SK-MEL-5 (cell line): ENCODE measurements at regions not wholly inside any gene's neighbourhood (a gene's known extent, or its start where the extent isn't known, plus 50 kb on each side); places are given as distances from the start of the nearest gene placed in this dataset.
"Not testable (repeated sequence)": the region's sequence is repeated elsewhere in the genome, so short reads cannot be mapped to it uniquely, and the experiment has no call there.

ENCODE experiments used
- DNase-seq: peaks from one replicate; pipeline ENCODE4 v3.0.0-alpha.2; 2016; ENCODE audit warnings: low read depth, low spot score
- in situ Hi-C: cut with HindIII; loops from 2 replicates; pipeline ENCODE4 v1.10.0; 2016; ENCODE audit warnings: low sequenced_read_pairs, high pct_unique_total_duplicates, low pct_unique_long_range_greater_than_20kb

DNA sequence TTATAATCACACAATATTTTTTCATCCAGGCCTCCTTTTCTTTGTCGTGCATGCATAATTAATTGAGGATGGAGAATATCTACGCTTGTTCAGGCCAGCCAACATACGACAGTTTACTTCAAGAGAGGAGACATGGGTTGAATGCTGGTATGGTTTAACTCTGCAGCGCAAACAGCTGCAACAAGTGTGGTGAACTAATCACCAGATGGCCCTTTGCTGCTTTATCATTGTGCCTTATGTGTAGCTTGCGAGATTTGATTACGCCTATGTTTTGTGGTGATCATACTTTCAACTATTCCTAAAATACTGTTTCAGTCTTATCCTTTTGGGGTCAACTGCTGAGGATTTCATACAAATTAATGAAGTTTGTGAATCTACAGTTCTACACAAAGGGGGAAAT, 105.6 kb downstream of the IGLL1 start:
- in situ Hi-C loops, DNase-seq: not testable (repeated sequence)

DNA sequence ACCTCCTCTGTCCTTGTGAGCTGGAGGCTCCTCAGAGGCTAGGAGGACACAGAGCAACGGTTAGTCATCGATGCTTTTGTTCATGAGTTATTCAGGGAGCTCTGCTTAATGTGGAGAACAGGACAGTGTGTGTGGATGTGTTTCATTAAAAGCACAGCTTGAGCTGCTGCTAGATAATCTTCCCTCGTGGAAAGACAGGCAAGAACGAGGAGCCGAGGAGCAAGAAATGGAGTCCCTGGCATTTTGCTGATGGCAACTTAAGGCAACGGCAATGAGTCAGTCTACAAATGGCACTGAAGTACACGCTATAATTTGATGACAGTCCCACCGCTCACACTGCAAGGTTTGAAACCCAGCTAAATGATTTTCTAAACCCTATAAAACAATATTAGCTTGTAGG, 106.2 kb downstream of the IGLL1 start:
- DNase-seq: no peak
- in situ Hi-C loops: no loop called here

DNA sequence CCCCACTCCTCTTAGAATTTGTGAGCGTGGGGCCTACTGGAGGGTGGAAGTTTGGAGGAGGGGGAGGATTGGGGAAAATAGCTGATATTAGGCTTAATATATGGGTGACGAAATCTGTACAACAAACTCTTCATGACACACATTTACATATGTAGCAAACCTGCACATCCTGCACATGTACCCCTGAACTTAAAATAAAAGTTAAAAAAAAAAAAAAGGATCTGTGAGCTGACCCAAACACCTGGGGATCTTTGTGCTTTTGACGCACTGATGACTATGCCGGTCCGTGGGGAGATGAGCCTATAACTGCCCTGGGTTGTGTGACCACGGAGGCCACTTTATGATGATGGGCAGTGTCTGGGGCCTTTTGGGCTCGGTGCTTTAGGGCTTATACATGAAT, 107.7 kb downstream of the IGLL1 start:
- DNase-seq, in situ Hi-C loops: not testable (repeated sequence)

DNA sequence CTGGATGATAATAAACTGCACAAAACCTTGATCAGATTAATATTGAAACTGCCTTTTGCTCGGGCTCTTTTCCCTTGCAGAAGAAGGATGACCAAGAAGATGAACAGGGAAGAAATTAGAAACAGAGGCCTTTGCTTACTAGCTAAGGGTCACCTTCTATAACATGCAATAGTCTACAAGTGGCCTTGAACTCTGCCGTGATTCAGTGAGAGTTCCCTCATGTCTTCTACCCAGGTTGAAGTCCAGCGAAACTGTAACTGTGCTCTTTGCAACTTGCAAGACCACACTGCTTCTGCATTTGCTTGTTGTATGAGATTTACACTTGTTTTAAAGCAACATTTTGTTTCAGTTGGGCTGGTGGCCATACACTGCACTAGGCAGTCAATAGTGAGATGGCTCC, 108.4 kb downstream of the IGLL1 start:
- DNase-seq: no peak
- in situ Hi-C loops: no loop called here

DNA sequence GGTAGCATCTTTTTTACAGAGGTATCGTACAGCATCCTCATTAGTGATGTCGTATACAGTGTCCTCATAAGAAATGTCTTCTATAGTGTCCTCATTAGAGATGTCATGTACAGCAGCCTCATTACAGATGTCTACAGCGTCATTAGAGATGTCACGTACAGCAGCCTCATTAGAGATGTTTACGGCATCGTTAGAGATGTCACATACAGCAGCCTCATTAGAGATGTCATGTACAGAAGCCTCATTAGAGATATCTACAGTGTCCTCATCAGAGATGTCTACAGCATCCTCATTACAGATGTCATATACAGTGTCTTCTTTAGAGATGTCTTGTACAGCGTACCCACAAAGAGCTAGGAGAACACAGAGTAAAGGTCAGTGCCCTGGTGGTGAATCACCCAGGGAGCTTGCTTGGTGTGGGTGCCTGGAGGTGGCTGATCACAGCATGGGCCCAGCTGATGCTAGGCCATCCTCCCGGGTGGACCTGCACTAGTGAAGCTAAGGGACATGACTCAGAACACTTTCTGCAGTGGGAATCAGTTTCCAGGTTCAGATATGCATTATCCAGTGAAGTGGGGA, 109.2 kb downstream of the IGLL1 start:
- in situ Hi-C loops: no loop called here

DNA sequence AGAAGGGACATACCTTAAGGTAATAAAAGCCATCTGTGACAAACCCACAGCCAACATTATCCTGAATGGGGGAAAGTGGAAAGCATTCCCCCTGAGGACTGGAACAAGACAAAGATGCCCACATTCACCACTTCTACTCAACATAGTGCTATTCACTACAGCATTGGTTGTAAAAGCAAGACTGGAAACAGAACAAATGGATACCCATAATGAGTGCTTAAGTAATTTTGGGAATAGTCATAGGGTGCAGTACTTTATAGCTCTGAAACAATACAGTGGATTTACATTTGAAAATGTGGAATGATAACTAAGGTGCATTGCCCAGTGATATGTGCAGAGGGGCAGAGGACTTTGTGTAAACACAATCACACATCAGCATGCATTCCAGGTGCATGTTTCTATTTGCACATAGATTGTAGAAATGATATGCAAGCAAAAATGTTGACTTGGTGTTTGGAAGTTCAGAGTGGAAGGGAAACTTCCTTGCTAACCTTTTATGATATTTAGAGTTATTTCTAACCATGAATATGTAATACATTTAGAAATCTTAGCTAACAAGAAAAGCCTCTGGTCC, 112.3 kb downstream of the IGLL1 start:
- DNase-seq: no peak
- in situ Hi-C loops: no loop called here

More for the DNA sequence above, 109.2 kb downstream of the IGLL1 start:
- DNase-seq: no peak

DNA sequence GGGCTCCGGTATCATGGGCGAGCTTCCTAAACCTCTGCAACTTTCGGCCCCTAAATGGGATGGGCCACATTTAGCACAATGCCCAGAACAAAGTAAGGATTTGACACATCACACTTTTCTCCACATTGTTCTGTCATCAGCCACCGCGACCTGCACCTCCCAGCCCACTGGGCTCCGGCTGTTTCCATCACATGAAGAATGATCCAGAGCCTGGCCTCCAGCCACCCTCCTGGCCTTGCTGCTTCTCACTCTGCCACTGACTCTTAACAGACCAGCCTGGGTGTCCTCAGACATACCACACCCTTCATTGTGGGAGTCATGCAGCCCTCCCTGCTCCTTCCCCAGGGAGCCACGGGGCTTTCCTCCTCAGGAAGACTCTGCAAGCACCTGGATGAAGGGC, 113.7 kb downstream of the IGLL1 start:
- DNase-seq: no peak
- in situ Hi-C loops: no loop called here

DNA sequence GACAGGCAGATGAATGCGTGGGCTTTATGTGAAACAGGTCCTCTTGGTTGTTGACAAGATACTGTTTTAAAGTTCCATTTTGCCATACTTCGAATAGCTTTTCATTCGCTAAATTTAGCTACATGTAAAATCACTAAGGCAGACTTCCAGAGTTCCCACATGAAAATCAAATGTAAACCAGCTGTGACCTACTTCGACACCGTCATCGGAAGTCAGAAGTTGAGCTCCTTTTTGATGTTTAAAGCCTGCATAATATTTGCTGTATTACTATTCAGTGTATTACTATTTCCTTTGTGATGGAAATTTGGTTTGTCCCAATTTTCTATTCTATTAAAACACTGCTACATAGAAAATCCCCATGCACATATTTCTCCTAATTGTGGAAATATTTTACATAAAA, 115.3 kb downstream of the IGLL1 start:
- in situ Hi-C loops, DNase-seq: not testable (repeated sequence)

DNA sequence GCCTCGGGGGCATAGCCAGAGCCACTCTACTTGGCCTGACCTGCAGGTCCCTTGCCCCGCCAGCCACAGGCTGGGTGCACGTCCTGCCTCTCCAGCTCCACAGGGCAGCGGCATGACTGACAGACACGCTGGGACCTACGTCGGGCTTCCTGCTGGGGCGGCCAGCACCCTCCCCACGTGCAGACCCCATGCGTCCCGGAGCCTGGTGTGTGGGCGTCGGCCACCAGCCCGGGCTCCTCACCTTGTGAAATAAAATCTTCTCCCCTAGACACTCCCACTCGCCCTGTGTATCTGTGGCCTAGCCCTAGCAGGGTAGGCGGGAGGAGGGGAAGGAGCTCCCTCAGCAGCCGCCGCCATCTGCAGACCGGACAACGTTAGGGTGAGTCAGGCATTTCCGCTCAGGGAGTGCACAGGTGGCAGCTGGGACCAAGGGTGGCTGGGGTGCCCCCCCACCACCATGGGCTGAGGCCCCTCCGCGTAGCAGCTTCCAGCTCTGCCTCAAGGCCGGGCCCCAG, 119.5 kb downstream of the IGLL1 start:
- in situ Hi-C loops, DNase-seq: not testable (repeated sequence)

DNA sequence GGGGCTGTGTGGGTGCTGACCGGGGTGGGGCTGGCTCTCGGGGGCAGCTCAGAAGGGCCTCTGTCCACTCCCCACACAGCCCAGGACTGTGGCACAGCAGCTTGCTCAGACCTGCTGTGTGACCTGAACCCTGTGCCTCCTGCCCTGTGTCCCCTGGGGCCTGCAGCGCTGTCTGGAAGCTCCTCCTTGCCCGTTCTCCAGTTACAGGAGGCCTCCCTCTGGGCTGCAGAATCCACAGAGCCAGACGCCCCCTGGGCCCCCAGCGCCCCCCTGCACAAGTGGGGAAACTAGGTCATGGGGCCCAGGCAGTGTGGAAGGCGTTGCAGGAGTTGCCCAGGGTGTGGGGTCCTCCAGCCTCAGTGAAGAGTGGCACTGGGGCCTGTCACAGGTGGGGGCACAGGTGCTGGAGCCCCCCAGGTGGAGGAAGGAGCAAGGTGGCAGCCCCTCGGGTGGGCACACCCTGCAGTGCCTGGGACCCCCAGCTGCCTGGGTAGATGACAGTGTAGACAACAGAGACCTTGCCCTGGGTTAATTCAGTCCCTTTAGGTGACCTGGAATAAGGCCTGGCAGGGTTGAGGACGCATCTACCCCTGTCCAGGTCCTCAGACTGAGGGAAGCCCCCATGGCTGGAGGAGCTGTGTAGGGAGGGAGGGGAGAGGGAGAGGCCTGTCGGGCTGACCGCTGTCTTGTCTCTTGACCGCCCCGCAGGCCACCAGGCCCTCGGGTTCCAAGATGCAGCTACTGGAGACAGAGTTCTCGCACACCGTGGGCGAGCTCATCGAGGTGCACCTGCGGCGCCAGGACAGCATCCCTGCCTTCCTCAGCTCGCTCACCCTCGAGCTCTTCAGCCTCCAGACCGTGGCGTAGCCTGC, 120.2 kb downstream of the IGLL1 start:
- DNase-seq, in situ Hi-C loops: not testable (repeated sequence)

DNA sequence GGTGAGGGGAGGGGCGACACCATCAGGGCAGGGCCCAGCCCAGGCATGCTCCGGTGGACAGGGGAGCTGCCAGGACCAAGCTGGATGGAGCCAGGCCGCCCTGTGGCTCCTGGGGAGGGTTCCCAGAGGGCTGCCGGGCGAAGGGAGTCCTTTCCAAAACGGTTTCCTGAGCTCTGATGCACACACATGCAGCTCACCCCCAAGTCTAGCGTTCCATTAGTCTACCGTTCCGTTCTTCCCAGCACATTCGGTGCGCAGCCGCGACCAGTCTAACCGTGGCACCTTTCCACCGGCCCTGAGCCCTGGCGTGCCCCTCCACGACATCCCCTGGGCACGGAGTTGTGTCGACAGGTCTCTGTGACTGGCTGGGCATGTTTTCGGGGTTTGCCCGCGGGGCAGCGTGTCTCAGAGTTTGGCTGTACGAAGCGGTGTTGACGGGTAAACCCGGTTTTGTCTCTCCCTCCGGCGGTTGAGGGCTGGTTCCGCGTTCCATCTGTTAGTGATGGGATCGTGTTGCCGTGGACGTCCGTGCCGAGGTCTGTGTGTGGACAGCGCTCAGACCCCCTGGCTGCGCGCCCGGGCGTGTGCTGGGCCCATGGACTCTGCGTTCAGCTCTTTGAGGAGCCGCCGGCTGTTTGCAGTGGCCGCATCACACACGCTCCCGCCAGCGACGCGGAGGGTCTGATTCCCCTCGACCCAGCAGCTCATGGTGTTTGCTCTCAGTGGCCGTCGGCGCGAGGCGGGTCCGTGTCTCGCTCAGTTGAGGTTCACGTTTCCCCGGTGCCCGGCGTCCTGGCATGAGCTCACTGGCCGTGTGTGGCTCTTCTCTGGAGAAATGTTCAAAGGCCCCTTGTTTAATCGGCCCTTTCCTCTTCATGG, 121.2 kb downstream of the IGLL1 start:
- in situ Hi-C loops: no loop called here
- DNase-seq: no peak

DNA sequence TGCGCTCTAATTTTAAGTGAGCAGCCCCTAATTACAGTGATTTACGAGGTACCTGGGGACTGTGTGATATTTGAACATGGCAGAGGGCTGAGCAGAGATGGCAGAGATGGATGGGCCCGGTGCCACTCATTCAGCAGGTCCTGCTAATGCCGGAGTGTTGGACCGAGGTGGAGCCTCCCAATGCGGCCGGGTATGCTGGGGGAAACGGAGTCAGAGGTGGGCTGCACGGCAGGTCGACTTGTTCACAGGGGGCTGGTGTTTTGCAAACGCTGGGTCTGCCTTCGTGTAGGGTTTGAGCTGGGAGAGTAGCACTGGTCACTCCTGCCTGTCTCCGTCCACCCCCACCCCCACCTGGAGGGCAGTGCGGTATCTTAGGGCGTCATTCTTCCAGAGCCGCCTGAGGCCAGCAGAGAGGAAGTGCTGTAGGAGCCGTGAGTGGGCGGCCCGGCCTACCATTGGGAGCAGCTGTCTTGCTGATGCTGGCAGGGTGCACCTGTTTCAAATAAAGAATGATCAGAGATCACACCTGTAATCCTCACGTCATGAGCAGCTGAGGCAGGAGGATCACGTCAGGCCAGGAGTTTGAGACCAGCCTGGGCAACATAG, 122.6 kb downstream of the IGLL1 start:
- DNase-seq: no peak
- in situ Hi-C loops: no loop called here

DNA sequence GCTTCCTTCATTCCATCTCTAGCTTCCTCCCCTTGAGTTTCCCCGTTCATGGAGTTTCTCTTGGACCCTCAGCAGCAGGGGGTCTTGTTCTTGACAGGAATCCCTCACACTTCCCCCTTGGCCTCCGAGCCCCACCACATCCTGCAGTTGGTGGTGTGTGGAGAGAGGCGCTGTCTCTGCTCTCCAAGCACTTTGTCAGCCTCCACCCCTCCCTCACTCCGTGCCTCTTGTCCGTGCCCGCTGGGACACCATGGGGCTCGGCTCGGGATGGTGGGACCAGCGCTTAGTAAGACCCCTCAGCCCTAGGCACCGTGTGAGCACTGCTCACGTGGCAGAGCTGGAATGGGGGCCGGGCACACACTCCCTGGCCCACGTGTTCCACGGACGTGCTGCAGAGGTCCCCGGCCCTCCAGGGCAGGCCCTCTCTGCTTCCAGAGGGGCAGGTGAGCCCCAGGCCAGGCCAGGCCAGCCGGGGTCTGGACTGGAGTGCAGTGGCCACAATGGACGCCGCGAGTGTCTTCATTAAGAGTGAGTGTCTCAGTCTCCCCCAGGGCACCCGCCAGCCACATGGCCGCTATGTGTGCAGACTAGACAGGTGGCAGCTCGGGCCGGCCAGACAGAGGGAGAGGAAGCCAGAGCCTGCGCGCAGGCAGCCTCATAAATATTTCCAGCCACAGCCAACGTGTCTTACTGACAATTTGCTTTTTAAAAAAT, 123.3 kb downstream of the IGLL1 start:
- DNase-seq, in situ Hi-C loops: not testable (repeated sequence)

DNA sequence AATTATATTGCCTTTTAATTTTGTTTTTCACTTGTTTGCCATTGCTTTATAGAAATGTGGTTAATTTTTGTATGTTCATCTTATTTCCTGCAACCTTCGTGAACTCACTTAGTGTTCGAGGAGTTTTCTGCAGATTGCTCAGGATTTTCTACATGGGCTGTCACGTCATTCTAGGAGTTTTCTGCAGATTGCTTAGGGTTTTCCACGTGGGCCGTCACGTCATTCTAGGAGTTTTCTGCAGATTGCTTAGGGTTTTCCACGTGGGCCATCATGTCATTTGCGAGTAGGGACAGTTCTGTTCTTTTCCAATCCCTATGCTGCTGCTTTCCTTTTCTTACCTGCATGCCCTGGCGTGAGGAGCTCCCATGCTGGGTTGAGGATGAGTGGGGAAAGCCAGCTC, 125.7 kb downstream of the IGLL1 start:
- in situ Hi-C loops, DNase-seq: not testable (repeated sequence)

DNA sequence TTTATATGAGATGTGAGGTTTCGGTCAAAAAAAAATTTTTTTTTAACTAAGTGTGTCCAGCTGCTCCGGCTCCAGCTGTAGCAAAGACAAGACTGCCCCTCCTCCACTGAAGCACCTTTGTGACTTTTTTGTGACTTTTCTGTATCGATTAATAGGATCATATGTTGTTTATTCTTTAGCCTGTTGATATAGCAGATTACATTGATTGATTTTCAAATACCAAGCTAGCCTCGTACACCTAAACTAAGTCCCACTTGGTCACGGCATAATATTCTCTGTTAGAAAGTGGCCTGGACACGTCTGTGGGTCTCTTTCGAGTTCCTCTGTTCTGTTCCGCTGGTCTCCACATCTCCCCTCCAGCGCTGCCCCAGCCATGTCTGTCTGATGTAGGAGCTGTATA, 126.8 kb downstream of the IGLL1 start:
- in situ Hi-C loops: no loop called here
- DNase-seq: no peak

DNA sequence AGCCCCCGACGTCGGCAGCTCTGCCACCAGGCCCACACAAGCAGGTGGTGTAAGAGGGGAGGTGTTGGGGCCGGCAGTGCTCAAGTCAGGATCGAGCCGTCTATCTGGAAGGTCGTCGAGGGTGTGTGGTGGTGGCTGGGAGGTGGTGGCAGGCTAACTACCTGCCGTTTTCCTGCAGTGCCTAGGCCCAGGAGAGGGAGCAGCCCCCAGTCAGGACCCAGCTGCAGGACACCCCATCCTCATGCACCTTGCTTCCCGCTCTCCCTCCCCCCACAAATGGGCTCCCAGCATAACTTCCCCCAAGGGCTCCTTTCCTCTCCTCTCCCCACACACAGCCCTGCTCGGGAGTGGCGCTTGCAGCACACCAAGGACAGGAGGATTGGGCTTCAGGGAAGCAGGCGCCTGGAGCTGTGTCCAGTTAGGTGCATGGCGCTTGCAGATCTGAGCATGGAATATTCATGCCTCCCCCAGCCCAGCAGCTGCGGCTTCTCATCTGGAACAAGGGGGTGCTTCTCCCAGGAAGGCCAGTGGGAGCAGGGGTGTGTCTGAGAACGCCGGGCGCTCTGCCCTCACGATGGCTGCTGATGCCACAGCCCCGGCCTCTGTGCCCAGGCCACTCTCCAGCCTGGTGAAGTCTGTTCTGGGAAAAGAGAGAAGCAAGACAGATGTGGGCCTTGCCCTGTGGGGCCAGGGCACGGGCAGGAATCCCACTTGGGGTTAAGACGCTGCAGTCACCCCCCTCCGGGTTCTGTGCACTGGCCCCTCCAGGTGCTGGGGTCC, 127.7 kb downstream of the IGLL1 start:
- DNase-seq: no peak
- in situ Hi-C loops: no loop called here
